HEK293 (cell line): ENCODE measurements at regions not wholly inside any gene's neighbourhood (a gene's known extent, or its start where the extent isn't known, plus 50 kb on each side); places are given as distances from the start of the nearest gene placed in this dataset.

Source experiments
- CTCF ChIA-PET: fragments of 350-600 bp; formaldehyde crosslinking; extraction: SDS; loops from one replicate; lab custom pipeline; 2021; ENCODE audit warnings: antibody characterized with exemption; lab: Yijun Ruan, JAX
- POLR2A ChIA-PET: fragments of 300-600 bp; formaldehyde crosslinking; extraction: SDS; loops from one replicate; lab custom pipeline; 2020; ENCODE audit warnings: antibody characterized with exemption, inconsistent platforms; lab: Yijun Ruan, JAX
- H3K27ac ChIP-seq: fragments of 200-500 bp; sonication (Bioruptor generic); 2 replicates; pipeline ENCODE4 v1.5.1; 2014; ENCODE audit warnings: low read depth, low read length, control low read depth, inconsistent platforms; ENCODE audit errors: extremely low read depth
- H3K36me3 ChIP-seq, 2 experiments: fragments of 200-500 bp in 1 of 2; sonication (Bioruptor generic) in 1 of 2; 1 replicate in 1 of 2; 2 replicates in 1 of 2; pipeline ENCODE4 v1.5.1; 2014 to 2017; ENCODE audit warnings: inconsistent platforms in 2 of 2, low read length in 2 of 2; ENCODE audit not compliant: control insufficient read depth in 2 of 2, insufficient read depth in 1 of 2
- H3K4me1 ChIP-seq: fragments of 200-500 bp; sonication (Bioruptor generic); 2 replicates; pipeline ENCODE4 v1.5.1; 2014; ENCODE audit warnings: mild to moderate bottlenecking, low read length, inconsistent platforms; ENCODE audit not compliant: control insufficient read depth, insufficient read depth
- H3K4me3 ChIP-seq: 2 replicates; pipeline ENCODE4 v1.5.1; 2011; ENCODE audit warnings: low read depth, mild to moderate bottlenecking, control low read depth, low read length, moderate library complexity
- H3K9me3 ChIP-seq: fragments of 200-500 bp; sonication (Bioruptor generic); 2 replicates; pipeline ENCODE4 v1.5.1; 2014; ENCODE audit warnings: low read depth, low read length, inconsistent platforms; ENCODE audit not compliant: control insufficient read depth, insufficient read depth
- GLIS2 ChIP-seq: fragments of 450-650 bp; formaldehyde crosslinking; IDR thresholded peaks from 2 replicates; pipeline ENCODE4 v1.5.1; 2016; ENCODE audit warnings: missing biosample characterization, missing genetic modification characterization
- RBAK ChIP-seq: fragments of 450-650 bp; formaldehyde crosslinking; IDR thresholded peaks from 2 replicates; pipeline ENCODE4 v1.5.1; 2016; ENCODE audit warnings: missing biosample characterization, missing genetic modification characterization
- SCRT2 ChIP-seq: fragments of 450-650 bp; formaldehyde crosslinking; IDR thresholded peaks from 2 replicates; pipeline ENCODE4 v1.5.1; 2016; ENCODE audit warnings: missing biosample characterization, missing genetic modification characterization
- TSHZ1 ChIP-seq: fragments of 450-650 bp; formaldehyde crosslinking; IDR thresholded peaks from 2 replicates; pipeline ENCODE4 v1.5.1; 2016; ENCODE audit warnings: missing biosample characterization, missing genetic modification characterization, borderline replicate concordance
- ZBTB49 ChIP-seq: fragments of 450-650 bp; formaldehyde crosslinking; IDR thresholded peaks from 2 replicates; pipeline ENCODE4 v1.5.1; 2016; ENCODE audit warnings: missing biosample characterization, missing genetic modification characterization, low read depth
- ZFP69B ChIP-seq: fragments of 450-650 bp; formaldehyde crosslinking; IDR thresholded peaks from 2 replicates; pipeline ENCODE4 v1.5.1; 2016; ENCODE audit warnings: missing biosample characterization, missing genetic modification characterization
- ZNF112 ChIP-seq: fragments of 450-650 bp; formaldehyde crosslinking; IDR thresholded peaks from 2 replicates; pipeline ENCODE4 v1.5.0; 2017; ENCODE audit warnings: missing biosample characterization, missing genetic modification characterization
- ZNF138 ChIP-seq: fragments of 450-650 bp; formaldehyde crosslinking; IDR thresholded peaks from 2 replicates; pipeline ENCODE4 v1.5.1; 2016; ENCODE audit warnings: missing biosample characterization, missing genetic modification characterization, borderline replicate concordance
- ZNF23 ChIP-seq: fragments of 450-650 bp; formaldehyde crosslinking; IDR thresholded peaks from 2 replicates; pipeline ENCODE4 v1.5.1; 2016; ENCODE audit warnings: missing biosample characterization, missing genetic modification characterization, borderline replicate concordance
- ZNF394 ChIP-seq: fragments of 450-650 bp; formaldehyde crosslinking; IDR thresholded peaks from 2 replicates; pipeline ENCODE4 v1.5.1; 2016; ENCODE audit warnings: missing biosample characterization, missing genetic modification characterization, mild to moderate bottlenecking, moderate library complexity, borderline replicate concordance
- ZNF529 ChIP-seq: fragments of 450-650 bp; formaldehyde crosslinking; IDR thresholded peaks from 2 replicates; pipeline ENCODE4 v1.5.1; 2017; ENCODE audit warnings: missing genetic modification characterization, missing biosample characterization; ENCODE audit not compliant: insufficient replicate concordance
- ZNF610 ChIP-seq: fragments of 450-650 bp; formaldehyde crosslinking; IDR thresholded peaks from 2 replicates; pipeline ENCODE4 v1.5.1; 2016; ENCODE audit warnings: missing biosample characterization, missing genetic modification characterization, borderline replicate concordance
- ZNF624 ChIP-seq: fragments of 450-650 bp; formaldehyde crosslinking; IDR thresholded peaks from 2 replicates; pipeline ENCODE4 v1.5.1; 2017; ENCODE audit warnings: missing biosample characterization, missing genetic modification characterization
- ZNF660 ChIP-seq: fragments of 450-650 bp; IDR thresholded peaks from 2 replicates; pipeline ENCODE4 v1.5.1; 2018; ENCODE audit warnings: missing biosample characterization, mild to moderate bottlenecking, missing genetic modification characterization
- ZNF785 ChIP-seq: fragments of 450-650 bp; formaldehyde crosslinking; IDR thresholded peaks from 2 replicates; pipeline ENCODE4 v1.5.1; 2016; ENCODE audit warnings: missing biosample characterization, missing genetic modification characterization
- ZSCAN30 ChIP-seq: fragments of 450-650 bp; IDR thresholded peaks from 2 replicates; pipeline ENCODE4 v1.5.1; 2018; ENCODE audit warnings: missing biosample characterization, mild to moderate bottlenecking, missing genetic modification characterization, moderate library complexity
- TF ChIP-seq, protein P1 (sequence below): fragments of 450-650 bp; formaldehyde crosslinking; IDR thresholded peaks from 2 replicates; pipeline ENCODE4 v1.5.1; 2016; ENCODE audit warnings: missing biosample characterization, missing genetic modification characterization
- TF ChIP-seq, protein P2 (sequence below): fragments of 450-650 bp; formaldehyde crosslinking; IDR thresholded peaks from 2 replicates; pipeline ENCODE4 v1.5.1; 2016; ENCODE audit warnings: missing biosample characterization, missing genetic modification characterization, borderline replicate concordance
- TF ChIP-seq, protein P3 (sequence below): fragments of 450-650 bp; formaldehyde crosslinking; IDR thresholded peaks from 2 replicates; pipeline ENCODE4 v1.5.1; 2017; ENCODE audit warnings: missing biosample characterization, mild to moderate bottlenecking, missing genetic modification characterization, moderate library complexity

DNA sequence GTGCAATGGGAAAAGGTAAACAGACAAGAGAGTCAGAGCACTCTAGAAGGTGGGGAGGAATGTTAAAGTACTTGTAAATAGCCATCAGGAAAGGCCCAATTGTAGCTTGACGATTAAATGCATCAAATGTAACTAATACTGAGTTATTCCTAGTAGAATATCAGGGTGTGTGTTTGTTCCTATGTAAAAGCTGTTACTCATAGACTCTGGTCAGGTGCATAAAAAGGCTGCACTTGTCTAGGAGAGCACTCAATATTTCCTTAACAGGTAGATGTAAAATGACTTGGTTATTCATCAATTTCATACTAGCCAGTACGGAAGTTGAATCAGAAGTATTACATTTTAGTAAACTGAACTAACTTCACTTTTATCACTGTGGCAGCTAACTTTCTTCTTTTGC, 179.7 kb upstream of the AGR3 start:
- no peaks in the 10 kb centered on the region for H3K9me3 ChIP-seq
- TF ChIP-seq, protein P1, sequence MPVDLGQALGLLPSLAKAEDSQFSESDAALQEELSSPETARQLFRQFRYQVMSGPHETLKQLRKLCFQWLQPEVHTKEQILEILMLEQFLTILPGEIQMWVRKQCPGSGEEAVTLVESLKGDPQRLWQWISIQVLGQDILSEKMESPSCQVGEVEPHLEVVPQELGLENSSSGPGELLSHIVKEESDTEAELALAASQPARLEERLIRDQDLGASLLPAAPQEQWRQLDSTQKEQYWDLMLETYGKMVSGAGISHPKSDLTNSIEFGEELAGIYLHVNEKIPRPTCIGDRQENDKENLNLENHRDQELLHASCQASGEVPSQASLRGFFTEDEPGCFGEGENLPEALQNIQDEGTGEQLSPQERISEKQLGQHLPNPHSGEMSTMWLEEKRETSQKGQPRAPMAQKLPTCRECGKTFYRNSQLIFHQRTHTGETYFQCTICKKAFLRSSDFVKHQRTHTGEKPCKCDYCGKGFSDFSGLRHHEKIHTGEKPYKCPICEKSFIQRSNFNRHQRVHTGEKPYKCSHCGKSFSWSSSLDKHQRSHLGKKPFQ: no peak
- TF ChIP-seq ZNF529 (tag by site-specific recombination): no peak
- no peak for TF ChIP-seq ZNF624 (tag by site-specific recombination)
- TF ChIP-seq ZNF112: no peak
- TF ChIP-seq, protein P2, sequence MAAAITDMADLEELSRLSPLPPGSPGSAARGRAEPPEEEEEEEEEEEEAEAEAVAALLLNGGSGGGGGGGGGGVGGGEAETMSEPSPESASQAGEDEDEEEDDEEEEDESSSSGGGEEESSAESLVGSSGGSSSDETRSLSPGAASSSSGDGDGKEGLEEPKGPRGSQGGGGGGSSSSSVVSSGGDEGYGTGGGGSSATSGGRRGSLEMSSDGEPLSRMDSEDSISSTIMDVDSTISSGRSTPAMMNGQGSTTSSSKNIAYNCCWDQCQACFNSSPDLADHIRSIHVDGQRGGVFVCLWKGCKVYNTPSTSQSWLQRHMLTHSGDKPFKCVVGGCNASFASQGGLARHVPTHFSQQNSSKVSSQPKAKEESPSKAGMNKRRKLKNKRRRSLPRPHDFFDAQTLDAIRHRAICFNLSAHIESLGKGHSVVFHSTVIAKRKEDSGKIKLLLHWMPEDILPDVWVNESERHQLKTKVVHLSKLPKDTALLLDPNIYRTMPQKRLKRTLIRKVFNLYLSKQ (tag by site-specific recombination): no peak
- TF ChIP-seq RBAK (tag by site-specific recombination): no peak
- TF ChIP-seq, protein P3, sequence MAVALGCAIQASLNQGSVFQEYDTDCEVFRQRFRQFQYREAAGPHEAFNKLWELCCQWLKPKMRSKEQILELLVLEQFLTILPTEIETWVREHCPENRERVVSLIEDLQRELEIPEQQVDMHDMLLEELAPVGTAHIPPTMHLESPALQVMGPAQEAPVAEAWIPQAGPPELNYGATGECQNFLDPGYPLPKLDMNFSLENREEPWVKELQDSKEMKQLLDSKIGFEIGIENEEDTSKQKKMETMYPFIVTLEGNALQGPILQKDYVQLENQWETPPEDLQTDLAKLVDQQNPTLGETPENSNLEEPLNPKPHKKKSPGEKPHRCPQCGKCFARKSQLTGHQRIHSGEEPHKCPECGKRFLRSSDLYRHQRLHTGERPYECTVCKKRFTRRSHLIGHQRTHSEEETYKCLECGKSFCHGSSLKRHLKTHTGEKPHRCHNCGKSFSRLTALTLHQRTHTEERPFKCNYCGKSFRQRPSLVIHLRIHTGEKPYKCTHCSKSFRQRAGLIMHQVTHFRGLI: no peak
- no peak for TF ChIP-seq ZNF610
- no peak for TF ChIP-seq TSHZ1 (tag by site-specific recombination)
- TF ChIP-seq ZBTB49: no peak
- H3K36me3 ChIP-seq: no peaks in the 10 kb centered on the region
- ChIA-PET POLR2A (no interaction called here), CTCF (interaction anchor here (0.6 to 1.1 kb wide), 2 partner anchors 185 to 581 kb away, joined by 3 to 4 read pairs; no protein-coding TSS in a partner anchor)
- H3K4me1 ChIP-seq: no peaks in the 10 kb centered on the region
- no peak overlapping the region for H3K4me3 ChIP-seq
- H3K27ac ChIP-seq: no peak overlapping the region

DNA sequence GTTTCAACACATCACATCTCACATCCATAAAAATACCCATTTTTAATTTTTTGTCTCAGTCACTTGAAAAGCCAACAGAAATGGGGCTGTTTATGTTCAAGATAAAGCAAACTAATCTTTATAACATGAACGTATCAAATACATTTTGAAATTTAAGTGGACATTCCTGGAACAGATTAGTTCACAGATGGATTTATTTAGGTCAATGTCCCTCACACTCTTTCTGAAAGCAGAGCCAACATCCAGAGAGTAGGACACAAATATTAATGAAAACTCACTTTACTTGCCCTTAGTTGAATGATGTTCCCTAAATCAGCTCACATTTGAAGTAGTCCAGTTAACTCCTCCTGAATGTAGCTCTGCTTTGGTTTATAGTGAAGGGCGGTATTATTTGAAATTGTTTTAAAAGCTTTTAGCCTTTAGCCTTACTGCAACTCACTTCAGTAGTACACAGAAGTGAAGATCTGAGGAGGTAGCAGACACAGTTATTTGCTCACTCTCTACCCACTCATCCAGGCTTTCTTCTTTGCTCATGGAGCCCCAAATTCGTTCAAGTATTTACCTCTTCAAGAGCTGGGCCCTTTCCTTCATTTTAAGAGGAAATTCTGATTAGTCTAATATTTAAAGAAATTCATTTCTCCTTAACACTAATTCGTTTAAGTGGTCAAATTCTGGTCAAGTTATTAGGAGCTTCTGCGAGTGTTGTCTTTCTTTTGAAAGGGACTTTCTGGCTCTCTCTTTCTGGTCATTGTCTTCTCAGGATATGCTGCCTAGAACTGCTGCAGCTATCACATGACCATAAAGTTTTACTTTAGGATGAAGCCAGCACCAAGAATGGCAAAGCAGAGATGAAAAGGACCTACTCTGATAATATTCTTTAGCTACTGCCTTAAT, 180.6 kb upstream of the AGR3 start:
- Histone ChIP-seq H3K9me3 (no peaks in the 10 kb centered on the region), H3K36me3 (no peaks in the 10 kb centered on the region), H3K27ac (no peak overlapping the region), H3K4me1 (no peaks in the 10 kb centered on the region), H3K4me3 (no peak overlapping the region)
- ChIA-PET POLR2A (interaction anchor here (2.2 kb wide), 1 partner anchor 236 kb away, joined by 5 read pairs; the partner anchor contains the start of gene AHR), CTCF (interaction anchor here (0.6 to 2.1 kb wide), 7 partner anchors 8 to 580 kb away, joined by 3 to 6 read pairs (median 4); no protein-coding TSS in a partner anchor)
- no peak for TF ChIP-seq ZNF785
- TF ChIP-seq ZNF660 (tag by site-specific recombination): no peak
- no peak for TF ChIP-seq ZNF394
- TF ChIP-seq GLIS2 (tag by site-specific recombination): no peak
- TF ChIP-seq SCRT2: no peak
- TF ChIP-seq ZNF138 (tag by site-specific recombination): no peak
- TF ChIP-seq ZBTB49: no peak
- TF ChIP-seq ZFP69B (tag by site-specific recombination): no peak
- TF ChIP-seq ZSCAN30 (tag by site-specific recombination): no peak
- TF ChIP-seq ZNF23 (tag by site-specific recombination): no peak
